ENCODE measurements at regions not wholly inside any gene's neighbourhood (a gene's known extent, or its start where the extent isn't known, plus 50 kb on each side); places are given as distances from the start of the nearest gene placed in this dataset.
A peak's percentile ranks its signal among the peaks of the same experiment; 100 is the strongest.

GRCh38 chr2:234752966-234753365 is 198.9 kb upstream of the SH3BP4 start:
- Mint-ChIP-seq H3K4me3 (ENCODE audit: unreplicated experiment) (no peak overlapping the region), H3K27me3 (ENCODE audit: unreplicated experiment) (peaks cover 2% of the 10 kb centered on the region), H3K36me3 (ENCODE audit: unreplicated experiment) (no peaks in the 10 kb centered on the region), H3K4me1 (ENCODE audit: low read depth, unreplicated experiment) (no peaks in the 10 kb centered on the region), H3K9me3 (ENCODE audit: unreplicated experiment) (no peaks in the 10 kb centered on the region), H3K27ac (ENCODE audit: unreplicated experiment) (no peak overlapping the region)
- TF ChIP-seq CTCF (IDR thresholded peaks at IDR 0.05; ENCODE audit: partially characterized antibody, unreplicated experiment), result no peak
- no peak for DNase-seq

GRCh38 chr2:234751275-234751973 is 200.4 kb upstream of the SH3BP4 start:
- TF ChIP-seq CTCF (IDR thresholded peaks at IDR 0.05; ENCODE audit: partially characterized antibody, unreplicated experiment), result no peak
- DNase-seq, result no peak
- Mint-ChIP-seq H3K4me1 (ENCODE audit: low read depth, unreplicated experiment) (no peaks in the 10 kb centered on the region), H3K27ac (ENCODE audit: unreplicated experiment) (no peak overlapping the region), H3K9me3 (ENCODE audit: unreplicated experiment) (no peaks in the 10 kb centered on the region), H3K27me3 (ENCODE audit: unreplicated experiment) (no peaks in the 10 kb centered on the region), H3K36me3 (ENCODE audit: unreplicated experiment) (no peaks in the 10 kb centered on the region), H3K4me3 (ENCODE audit: unreplicated experiment) (no peak overlapping the region)

GRCh38 chr2:234747833-234748559 is 203.8 kb upstream of the SH3BP4 start:
- no peaks in the 10 kb centered on the region for H3K4me1 Mint-ChIP-seq (ENCODE audit: low read depth, unreplicated experiment)
- H3K4me3 Mint-ChIP-seq (ENCODE audit: unreplicated experiment), result no peak overlapping the region
- H3K27me3 Mint-ChIP-seq (ENCODE audit: unreplicated experiment), result no peaks in the 10 kb centered on the region
- no peak for DNase-seq
- H3K27ac Mint-ChIP-seq (ENCODE audit: unreplicated experiment), result no peak overlapping the region
- no peaks in the 10 kb centered on the region for H3K9me3 Mint-ChIP-seq (ENCODE audit: unreplicated experiment)
- H3K36me3 Mint-ChIP-seq (ENCODE audit: unreplicated experiment), result no peaks in the 10 kb centered on the region
- no peak for TF ChIP-seq CTCF (IDR thresholded peaks at IDR 0.05; ENCODE audit: partially characterized antibody, unreplicated experiment)

GRCh38 chr2:234747032-234747431 is 204.8 kb upstream of the SH3BP4 start:
- H3K4me3 Mint-ChIP-seq (ENCODE audit: unreplicated experiment), result no peak overlapping the region
- DNase-seq, result no peak
- no peaks in the 10 kb centered on the region for H3K36me3 Mint-ChIP-seq (ENCODE audit: unreplicated experiment)
- H3K4me1 Mint-ChIP-seq (ENCODE audit: low read depth, unreplicated experiment), result no peaks in the 10 kb centered on the region
- TF ChIP-seq CTCF (IDR thresholded peaks at IDR 0.05; ENCODE audit: partially characterized antibody, unreplicated experiment), result no peak
- H3K9me3 Mint-ChIP-seq (ENCODE audit: unreplicated experiment), result no peaks in the 10 kb centered on the region
- no peak overlapping the region for H3K27ac Mint-ChIP-seq (ENCODE audit: unreplicated experiment)
- no peaks in the 10 kb centered on the region for H3K27me3 Mint-ChIP-seq (ENCODE audit: unreplicated experiment)

- DNase-seq, result no peak
- no peak overlapping the region for H3K27ac Mint-ChIP-seq (ENCODE audit: unreplicated experiment)
- H3K27me3 Mint-ChIP-seq (ENCODE audit: unreplicated experiment), result no peaks in the 10 kb centered on the region
- no peaks in the 10 kb centered on the region for H3K9me3 Mint-ChIP-seq (ENCODE audit: unreplicated experiment)
- H3K36me3 Mint-ChIP-seq (ENCODE audit: unreplicated experiment), result no peaks in the 10 kb centered on the region
- peak; percentile 47 for TF ChIP-seq CTCF (IDR thresholded peaks at IDR 0.05; ENCODE audit: partially characterized antibody, unreplicated experiment)
- no peaks in the 10 kb centered on the region for H3K4me1 Mint-ChIP-seq (ENCODE audit: low read depth, unreplicated experiment)
- H3K4me3 Mint-ChIP-seq (ENCODE audit: unreplicated experiment), result no peak overlapping the region
These were observed 206.5 kb upstream of the SH3BP4 start for GRCh38 chr2:234745347-234745746.

All from glutamatergic neuron (in vitro differentiated cells).